Astrocyte of the spinal cord (primary cell): ENCODE measurements at regions not wholly inside any gene's neighbourhood (a gene's known extent, or its start where the extent isn't known, plus 50 kb on each side); places are given as distances from the start of the nearest gene placed in this dataset.

Experiments
- DNase-seq: peaks from one replicate; pipeline ENCODE4 v3.0.0; 2011; ENCODE audit warnings: low read depth, low spot score
- H3K4me3 ChIP-seq: 2 replicates; pipeline ENCODE4 v1.5.1; 2011; ENCODE audit warnings: low read depth, mild to moderate bottlenecking, low read length, moderate library complexity
- in situ Hi-C: cut with HindIII; loops from 2 replicates; pipeline ENCODE4 v1.10.0; 2017; ENCODE audit warnings: low sequenced_read_pairs
- TF ChIP-seq, protein P1 (sequence below): IDR thresholded peaks from 2 replicates; pipeline ENCODE4 v1.5.1; 2012; ENCODE audit warnings: low read depth, mild to moderate bottlenecking, low read length, inconsistent platforms

DNA sequence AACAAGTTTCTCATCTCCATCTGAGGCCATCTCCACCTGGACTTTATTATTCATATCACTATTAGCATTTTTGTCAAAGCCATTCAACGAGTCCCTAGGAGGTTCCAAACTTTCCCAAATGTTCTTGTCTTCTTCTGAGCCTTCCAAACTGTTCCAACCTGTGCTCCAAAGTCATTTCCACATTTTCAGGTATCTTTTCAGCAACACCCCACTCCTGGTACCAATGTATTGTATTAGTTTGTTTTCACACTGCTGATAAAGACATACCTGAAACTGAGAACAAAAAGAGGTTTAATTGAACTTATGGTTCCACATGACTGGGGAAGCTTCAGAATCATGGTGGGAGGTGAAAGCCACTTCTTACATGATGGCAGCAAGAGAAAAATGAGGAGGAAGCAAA lies 385.4 kb upstream of the GATB start:
- in situ Hi-C loops = no loop called here
- no peak overlapping the region for H3K4me3 ChIP-seq
- DNase-seq = no peak
- TF ChIP-seq, protein P1, sequence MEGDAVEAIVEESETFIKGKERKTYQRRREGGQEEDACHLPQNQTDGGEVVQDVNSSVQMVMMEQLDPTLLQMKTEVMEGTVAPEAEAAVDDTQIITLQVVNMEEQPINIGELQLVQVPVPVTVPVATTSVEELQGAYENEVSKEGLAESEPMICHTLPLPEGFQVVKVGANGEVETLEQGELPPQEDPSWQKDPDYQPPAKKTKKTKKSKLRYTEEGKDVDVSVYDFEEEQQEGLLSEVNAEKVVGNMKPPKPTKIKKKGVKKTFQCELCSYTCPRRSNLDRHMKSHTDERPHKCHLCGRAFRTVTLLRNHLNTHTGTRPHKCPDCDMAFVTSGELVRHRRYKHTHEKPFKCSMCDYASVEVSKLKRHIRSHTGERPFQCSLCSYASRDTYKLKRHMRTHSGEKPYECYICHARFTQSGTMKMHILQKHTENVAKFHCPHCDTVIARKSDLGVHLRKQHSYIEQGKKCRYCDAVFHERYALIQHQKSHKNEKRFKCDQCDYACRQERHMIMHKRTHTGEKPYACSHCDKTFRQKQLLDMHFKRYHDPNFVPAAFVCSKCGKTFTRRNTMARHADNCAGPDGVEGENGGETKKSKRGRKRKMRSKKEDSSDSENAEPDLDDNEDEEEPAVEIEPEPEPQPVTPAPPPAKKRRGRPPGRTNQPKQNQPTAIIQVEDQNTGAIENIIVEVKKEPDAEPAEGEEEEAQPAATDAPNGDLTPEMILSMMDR = no peak

DNA sequence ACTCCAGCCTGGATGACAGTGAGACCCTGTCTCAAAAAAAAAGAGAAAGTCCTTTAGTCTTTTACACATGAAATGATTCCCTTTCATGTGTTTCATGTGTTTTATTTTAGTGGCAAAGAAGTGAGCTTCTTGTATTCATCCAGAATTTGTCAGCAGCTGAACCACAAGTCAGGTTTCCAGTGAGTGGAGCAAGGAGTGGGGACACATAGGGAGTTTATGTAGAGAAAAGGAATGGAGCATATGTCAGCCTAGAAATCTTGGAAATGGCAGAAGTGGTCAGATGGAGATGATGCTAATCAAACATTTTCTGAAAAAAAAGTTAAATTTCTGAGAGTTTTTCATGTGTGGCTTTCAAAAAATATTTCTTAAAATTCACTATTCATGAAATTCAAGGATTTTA lies 383.0 kb upstream of the GATB start:
- H3K4me3 ChIP-seq = no peak overlapping the region
- no peak for DNase-seq
- in situ Hi-C loops = no loop called here
- TF ChIP-seq, protein P1 = no peak

DNA sequence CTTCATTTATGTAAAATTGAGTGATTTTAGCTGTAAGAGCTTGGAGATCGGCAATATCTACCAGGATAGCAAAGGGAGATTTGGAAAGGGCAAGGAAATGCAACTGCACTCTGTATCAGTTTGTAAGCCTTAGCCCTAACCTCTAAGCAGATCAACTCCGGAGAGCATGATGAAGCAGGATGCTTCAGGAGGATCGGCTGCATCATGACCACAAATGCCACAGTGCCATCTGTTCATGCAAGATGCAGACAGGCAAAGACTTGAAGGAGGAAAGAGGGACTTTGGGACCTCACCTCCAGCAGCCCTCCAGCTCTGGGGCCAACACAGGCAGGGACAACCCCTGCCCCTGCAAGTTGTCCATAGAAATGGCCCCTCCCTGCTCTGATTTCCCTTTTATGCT lies 377.6 kb upstream of the GATB start:
- TF ChIP-seq, protein P1 = no peak
- H3K4me3 ChIP-seq = no peak overlapping the region
- in situ Hi-C loops = no loop called here
- no peak for DNase-seq

DNA sequence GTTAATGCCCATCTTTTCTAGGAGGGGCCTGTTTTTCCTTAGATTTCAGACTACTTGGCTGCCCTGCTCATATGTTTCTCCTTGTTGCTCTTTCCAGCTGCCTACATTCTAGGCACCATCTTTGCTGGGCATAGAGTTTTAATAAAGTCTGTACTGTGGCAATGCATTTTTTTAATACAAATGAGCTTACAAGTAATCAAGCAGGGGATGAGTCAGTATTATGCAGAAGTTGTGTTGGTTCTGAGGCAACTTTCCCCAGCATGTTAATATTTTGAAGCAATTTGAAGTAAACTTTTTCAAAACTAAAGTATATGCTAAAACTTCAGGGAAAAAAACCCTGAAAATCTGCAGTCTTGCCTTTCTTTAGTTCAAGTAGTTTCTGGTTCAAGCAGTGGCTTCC lies 372.0 kb upstream of the GATB start:
- no peak overlapping the region for H3K4me3 ChIP-seq
- in situ Hi-C loops = no loop called here
- TF ChIP-seq, protein P1 = no peak
- no peak for DNase-seq

DNA sequence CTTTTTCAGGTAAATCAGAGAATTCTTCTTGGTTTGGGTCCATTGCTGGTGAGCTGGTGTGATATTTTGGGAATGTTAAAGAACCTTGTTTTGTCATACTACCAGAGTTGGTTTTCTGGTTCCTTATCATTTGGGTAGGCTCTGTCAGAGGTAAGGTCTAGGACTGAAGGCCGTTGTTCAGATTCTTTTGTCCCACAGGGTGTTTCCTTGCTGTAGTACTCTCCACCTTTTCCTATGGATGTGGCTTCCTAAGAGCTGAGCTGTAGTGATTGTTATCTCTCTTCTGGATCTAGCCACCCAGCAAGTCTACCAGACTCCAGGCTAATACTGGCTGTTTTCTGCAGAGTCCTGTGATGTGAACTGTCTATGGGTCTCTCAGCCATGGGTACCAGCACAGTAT lies 367.5 kb upstream of the GATB start:
- DNase-seq = no peak
- TF ChIP-seq, protein P1 = no peak
- in situ Hi-C loops = no loop called here
- H3K4me3 ChIP-seq = no peak overlapping the region

DNA sequence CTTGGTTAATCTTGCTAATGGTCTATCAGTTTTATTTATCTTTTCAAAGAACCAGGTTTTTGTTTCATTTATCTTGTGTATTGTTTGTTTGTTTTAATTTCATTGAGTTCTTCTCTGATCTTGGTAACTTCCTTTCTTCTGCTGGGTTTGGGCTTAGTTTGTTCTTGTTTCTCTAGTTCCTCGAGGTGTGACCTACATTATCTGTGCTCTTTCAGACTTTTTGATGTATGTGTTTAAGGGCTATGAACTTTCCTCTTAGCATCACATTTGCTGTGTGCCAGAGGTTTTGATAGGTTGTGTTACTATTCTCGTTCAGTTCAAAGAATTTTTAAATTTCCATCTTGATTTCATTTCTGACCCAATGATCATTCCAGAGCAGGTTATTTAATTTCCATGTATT lies 365.4 kb upstream of the GATB start:
- in situ Hi-C loops = no loop called here
- H3K4me3 ChIP-seq = no peak overlapping the region
- TF ChIP-seq, protein P1 = no peak
- DNase-seq = no peak
